ENCODE measurements at regions not wholly inside any gene's neighbourhood (a gene's known extent, or its start where the extent isn't known, plus 50 kb on each side); places are given as distances from the start of the nearest gene placed in this dataset.

DNA sequence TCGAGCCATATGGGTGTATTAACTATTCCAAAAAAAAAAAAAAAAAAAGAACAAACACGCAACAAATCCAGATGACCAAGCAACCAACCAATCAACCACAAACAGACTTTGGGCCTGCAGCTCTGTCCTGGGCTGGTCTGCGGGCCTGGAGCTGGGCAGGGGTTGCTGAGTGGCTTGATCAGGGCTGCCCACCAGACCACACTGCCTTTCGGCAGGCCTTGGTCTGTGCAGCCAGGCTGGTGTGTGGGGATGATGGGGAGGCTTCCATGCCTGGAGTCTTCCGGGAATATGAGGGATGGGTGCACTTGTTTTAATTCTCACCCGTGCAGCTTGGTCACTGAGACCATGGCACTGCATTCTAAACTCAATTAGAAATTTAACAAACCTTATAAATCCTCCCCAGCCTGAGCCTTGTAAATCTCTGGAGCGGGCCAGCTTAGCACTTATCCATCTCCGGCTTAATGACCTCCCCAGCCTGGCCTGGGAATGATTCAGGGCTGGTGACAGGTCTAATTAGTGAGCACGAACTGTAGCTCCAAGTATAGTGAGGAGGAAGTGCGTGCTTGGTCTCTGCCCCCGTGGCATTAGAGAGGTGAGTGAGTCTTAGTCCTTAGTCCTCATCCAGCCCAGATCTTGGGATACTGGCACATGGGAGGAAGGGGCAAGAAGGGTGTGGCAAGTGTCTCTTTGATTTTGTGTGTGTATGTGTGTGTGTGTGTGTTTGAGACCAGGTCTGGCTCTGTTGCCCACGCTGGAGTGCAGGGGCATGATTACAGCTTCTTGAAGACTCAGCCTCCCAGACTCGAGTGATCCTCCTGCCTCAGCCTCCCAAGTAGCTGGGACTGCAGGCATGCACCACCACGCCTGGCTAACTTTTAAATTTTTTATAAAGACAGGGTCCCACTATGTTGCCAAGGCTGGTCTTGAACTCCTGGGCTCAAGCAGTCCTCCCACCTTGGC lies 74.6 kb upstream of the CSF3R start:
- H3K4me1 ChIP-seq (ENCODE audit: low read length) = no peaks in the 10 kb centered on the region

DNA sequence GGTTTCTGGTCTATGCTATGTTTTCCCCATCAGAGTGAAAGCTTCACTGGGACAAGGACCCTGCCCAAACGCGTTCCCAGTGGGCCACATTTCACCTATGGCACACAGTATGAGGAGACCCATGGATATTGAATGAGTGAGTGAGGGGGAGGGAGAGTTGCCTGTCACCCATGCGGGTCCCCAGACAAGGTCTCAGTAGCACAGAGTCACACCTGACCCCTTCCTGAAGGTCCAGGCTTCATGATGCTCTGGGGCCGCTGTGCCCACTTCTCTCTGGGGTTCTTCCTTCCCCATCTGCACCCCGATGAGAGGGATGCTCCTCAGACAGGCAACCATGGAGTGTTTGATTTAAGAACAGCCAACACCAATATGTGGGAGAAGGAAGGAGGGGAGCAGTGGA lies 72.3 kb upstream of the CSF3R start:
- Histone ChIP-seq H3K4me2 (ENCODE audit: low read length) (no peak overlapping the region), H3K27ac (ENCODE audit: low read length) (no peak overlapping the region), H3K27me3 (ENCODE audit: low read depth, low read length) (peaks cover 22% of the 10 kb centered on the region), H3K36me3 (replicated peaks; ENCODE audit: low read depth, low read length) (no peaks in the 10 kb centered on the region), H3K4me3 (ENCODE audit: low read length) (no peak overlapping the region), H3K79me2 (ENCODE audit: low read length) (no peaks in the 10 kb centered on the region), H3K9ac (ENCODE audit: low read length) (no peak overlapping the region), H3K9me3 (ENCODE audit: insufficient read depth, low read length) (no peaks in the 10 kb centered on the region), H3K4me1 (ENCODE audit: low read length) (no peaks in the 10 kb centered on the region), H4K20me1 (ENCODE audit: insufficient read depth, low read length) (no peaks in the 10 kb centered on the region), H2AFZ (ENCODE audit: low read depth, low read length) (no peak overlapping the region)
- TF ChIP-seq, protein P1, sequence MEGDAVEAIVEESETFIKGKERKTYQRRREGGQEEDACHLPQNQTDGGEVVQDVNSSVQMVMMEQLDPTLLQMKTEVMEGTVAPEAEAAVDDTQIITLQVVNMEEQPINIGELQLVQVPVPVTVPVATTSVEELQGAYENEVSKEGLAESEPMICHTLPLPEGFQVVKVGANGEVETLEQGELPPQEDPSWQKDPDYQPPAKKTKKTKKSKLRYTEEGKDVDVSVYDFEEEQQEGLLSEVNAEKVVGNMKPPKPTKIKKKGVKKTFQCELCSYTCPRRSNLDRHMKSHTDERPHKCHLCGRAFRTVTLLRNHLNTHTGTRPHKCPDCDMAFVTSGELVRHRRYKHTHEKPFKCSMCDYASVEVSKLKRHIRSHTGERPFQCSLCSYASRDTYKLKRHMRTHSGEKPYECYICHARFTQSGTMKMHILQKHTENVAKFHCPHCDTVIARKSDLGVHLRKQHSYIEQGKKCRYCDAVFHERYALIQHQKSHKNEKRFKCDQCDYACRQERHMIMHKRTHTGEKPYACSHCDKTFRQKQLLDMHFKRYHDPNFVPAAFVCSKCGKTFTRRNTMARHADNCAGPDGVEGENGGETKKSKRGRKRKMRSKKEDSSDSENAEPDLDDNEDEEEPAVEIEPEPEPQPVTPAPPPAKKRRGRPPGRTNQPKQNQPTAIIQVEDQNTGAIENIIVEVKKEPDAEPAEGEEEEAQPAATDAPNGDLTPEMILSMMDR (IDR thresholded peaks at IDR 0.05; ENCODE audit: low read depth, low read length) = no peak
- TF ChIP-seq EZH2phosphoT487 (IDR thresholded peaks at IDR 0.05; ENCODE audit: low read depth) = no peak

More for the DNA sequence above, 74.6 kb upstream of the CSF3R start:
- no peak overlapping the region for H3K4me3 ChIP-seq (ENCODE audit: low read length)
- no peaks in the 10 kb centered on the region for H3K9me3 ChIP-seq (ENCODE audit: insufficient read depth, low read length)
- no peaks in the 10 kb centered on the region for H3K36me3 ChIP-seq (replicated peaks; ENCODE audit: low read depth, low read length)
- H3K27ac ChIP-seq (ENCODE audit: low read length) = no peak overlapping the region
- H4K20me1 ChIP-seq (ENCODE audit: insufficient read depth, low read length) = no peaks in the 10 kb centered on the region
- TF ChIP-seq, protein P1 (IDR thresholded peaks at IDR 0.05; ENCODE audit: low read depth, low read length) = no peak
- TF ChIP-seq EZH2phosphoT487 (IDR thresholded peaks at IDR 0.05; ENCODE audit: low read depth) = no peak
- H3K79me2 ChIP-seq (ENCODE audit: low read length) = no peaks in the 10 kb centered on the region
- H2AFZ ChIP-seq (ENCODE audit: low read depth, low read length) = no peak overlapping the region
- no peak overlapping the region for H3K4me2 ChIP-seq (ENCODE audit: low read length)
- no peak overlapping the region for H3K9ac ChIP-seq (ENCODE audit: low read length)
- H3K27me3 ChIP-seq (ENCODE audit: low read depth, low read length) = peaks cover 19% of the 10 kb centered on the region

DNA sequence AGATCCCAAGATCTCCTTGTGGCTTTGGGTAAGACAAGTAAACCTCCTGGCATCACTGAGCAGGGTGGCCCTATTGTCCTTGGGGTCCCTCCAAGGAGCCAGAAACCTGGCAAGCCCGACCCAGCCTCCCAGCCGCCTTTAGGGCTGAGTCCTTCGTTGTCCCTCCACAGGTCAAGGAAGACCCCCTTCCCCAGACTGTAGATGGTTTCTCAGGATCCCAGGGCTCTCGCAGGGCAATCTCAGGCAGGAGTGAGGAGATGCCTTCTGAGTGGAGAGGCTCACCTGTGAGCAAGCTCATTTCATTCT lies 71.6 kb upstream of the CSF3R start:
- no peak overlapping the region for H2AFZ ChIP-seq (ENCODE audit: low read depth, low read length)
- no peaks in the 10 kb centered on the region for H3K4me1 ChIP-seq (ENCODE audit: low read length)
- no peaks in the 10 kb centered on the region for H3K79me2 ChIP-seq (ENCODE audit: low read length)
- no peaks in the 10 kb centered on the region for H3K9me3 ChIP-seq (ENCODE audit: insufficient read depth, low read length)
- H3K4me3 ChIP-seq (ENCODE audit: low read length) = no peak overlapping the region
- H3K36me3 ChIP-seq (replicated peaks; ENCODE audit: low read depth, low read length) = no peaks in the 10 kb centered on the region
- H3K27ac ChIP-seq (ENCODE audit: low read length) = no peak overlapping the region
- no peak for TF ChIP-seq EZH2phosphoT487 (IDR thresholded peaks at IDR 0.05; ENCODE audit: low read depth)
- TF ChIP-seq, protein P1 (IDR thresholded peaks at IDR 0.05; ENCODE audit: low read depth, low read length) = no peak
- H4K20me1 ChIP-seq (ENCODE audit: insufficient read depth, low read length) = no peaks in the 10 kb centered on the region
- H3K27me3 ChIP-seq (ENCODE audit: low read depth, low read length) = peaks cover 22% of the 10 kb centered on the region
- no peak overlapping the region for H3K4me2 ChIP-seq (ENCODE audit: low read length)
- no peak overlapping the region for H3K9ac ChIP-seq (ENCODE audit: low read length)

DNA sequence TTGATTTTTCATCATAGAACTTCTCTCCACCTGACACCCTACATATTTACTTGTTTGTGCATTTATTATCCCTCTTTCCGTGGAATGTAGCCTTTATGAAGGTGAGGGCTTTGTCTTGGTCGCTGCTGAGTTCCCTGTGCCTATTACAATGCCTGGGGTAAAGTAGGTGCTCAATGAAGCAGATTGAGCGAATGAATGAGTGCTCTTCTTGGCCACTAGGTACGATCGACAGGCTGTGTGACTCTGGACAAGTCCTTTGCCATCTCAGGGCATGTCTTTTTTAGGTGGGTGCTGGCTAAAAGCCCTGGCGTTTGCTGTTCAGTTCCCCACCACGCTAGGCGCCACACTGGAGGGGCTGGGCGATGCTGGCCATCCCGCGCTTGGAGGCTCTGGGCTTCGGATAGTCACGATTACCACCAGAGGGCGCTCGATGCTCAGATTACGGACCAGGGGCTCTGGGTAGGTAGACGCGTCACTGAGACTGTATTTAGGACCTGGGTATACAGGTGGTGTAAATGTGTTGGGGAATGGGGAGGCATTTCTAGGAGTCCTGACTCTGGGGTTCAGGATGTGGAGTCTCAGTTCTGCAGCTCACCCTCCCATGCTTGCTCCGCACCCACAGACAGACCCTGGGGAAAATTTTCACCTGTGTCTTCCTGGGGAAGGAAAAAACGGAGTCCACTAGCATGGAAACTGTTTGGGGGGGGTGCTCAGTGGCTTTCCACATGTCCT lies 71.0 kb upstream of the CSF3R start:
- Histone ChIP-seq H2AFZ (ENCODE audit: low read depth, low read length) (no peak overlapping the region), H3K4me2 (ENCODE audit: low read length) (peak overlapping the region; percentile 18; the same call in 1 of the 2 replicates)

More for the DNA sequence above, 71.0 kb upstream of the CSF3R start:
- H3K9ac ChIP-seq (ENCODE audit: low read length) = no peak overlapping the region
- no peaks in the 10 kb centered on the region for H3K79me2 ChIP-seq (ENCODE audit: low read length)
- TF ChIP-seq EZH2phosphoT487 (IDR thresholded peaks at IDR 0.05; ENCODE audit: low read depth) = no peak
- TF ChIP-seq, protein P1 (IDR thresholded peaks at IDR 0.05; ENCODE audit: low read depth, low read length) = peak; percentile 69
- H3K27me3 ChIP-seq (ENCODE audit: low read depth, low read length) = peaks cover 22% of the 10 kb centered on the region
- H4K20me1 ChIP-seq (ENCODE audit: insufficient read depth, low read length) = no peaks in the 10 kb centered on the region
- no peaks in the 10 kb centered on the region for H3K9me3 ChIP-seq (ENCODE audit: insufficient read depth, low read length)
- no peaks in the 10 kb centered on the region for H3K4me1 ChIP-seq (ENCODE audit: low read length)
- H3K27ac ChIP-seq (ENCODE audit: low read length) = no peak overlapping the region
- no peak overlapping the region for H3K4me3 ChIP-seq (ENCODE audit: low read length)
- no peaks in the 10 kb centered on the region for H3K36me3 ChIP-seq (replicated peaks; ENCODE audit: low read depth, low read length)
